ENCODE measurements at regions not wholly inside any gene's neighbourhood (a gene's known extent, or its start where the extent isn't known, plus 50 kb on each side); places are given as distances from the start of the nearest gene placed in this dataset.
A peak's percentile ranks its signal among the peaks of the same experiment; 100 is the strongest.

DNA sequence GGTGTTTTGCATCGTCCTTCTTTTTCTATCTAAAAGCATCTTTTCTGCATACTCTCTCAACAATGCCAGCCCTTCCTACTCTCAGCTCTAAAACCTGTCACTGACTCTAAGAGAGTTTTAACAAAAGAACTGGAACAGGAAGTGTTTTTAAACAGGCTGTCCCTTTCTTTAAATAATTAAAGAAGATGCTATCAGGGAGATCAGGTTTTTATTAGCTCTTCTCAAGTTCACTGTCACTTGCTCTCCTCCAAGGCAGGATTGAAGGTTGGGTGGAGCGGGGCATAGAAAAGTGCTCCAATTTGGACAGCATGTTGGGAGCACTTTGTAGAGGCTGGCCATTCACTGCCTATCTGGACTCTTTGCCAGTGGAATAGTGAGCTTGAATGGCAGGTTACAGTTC, 56.4 kb upstream of the BARX2 start:
- H3K9me3 ChIP-seq (ENCODE audit: low read depth, low read length, poor library complexity, severe bottlenecking), result no peaks in the 10 kb centered on the region
- peaks cover 56% of the 10 kb centered on the region for H3K4me1 ChIP-seq (ENCODE audit: insufficient read depth, low read length, poor library complexity, severe bottlenecking)
- TF ChIP-seq EZH2 (IDR thresholded peaks at IDR 0.05; ENCODE audit: borderline replicate concordance, low read depth, low read length, poor library complexity, severe bottlenecking), result no peak
- TF ChIP-seq, protein P1, sequence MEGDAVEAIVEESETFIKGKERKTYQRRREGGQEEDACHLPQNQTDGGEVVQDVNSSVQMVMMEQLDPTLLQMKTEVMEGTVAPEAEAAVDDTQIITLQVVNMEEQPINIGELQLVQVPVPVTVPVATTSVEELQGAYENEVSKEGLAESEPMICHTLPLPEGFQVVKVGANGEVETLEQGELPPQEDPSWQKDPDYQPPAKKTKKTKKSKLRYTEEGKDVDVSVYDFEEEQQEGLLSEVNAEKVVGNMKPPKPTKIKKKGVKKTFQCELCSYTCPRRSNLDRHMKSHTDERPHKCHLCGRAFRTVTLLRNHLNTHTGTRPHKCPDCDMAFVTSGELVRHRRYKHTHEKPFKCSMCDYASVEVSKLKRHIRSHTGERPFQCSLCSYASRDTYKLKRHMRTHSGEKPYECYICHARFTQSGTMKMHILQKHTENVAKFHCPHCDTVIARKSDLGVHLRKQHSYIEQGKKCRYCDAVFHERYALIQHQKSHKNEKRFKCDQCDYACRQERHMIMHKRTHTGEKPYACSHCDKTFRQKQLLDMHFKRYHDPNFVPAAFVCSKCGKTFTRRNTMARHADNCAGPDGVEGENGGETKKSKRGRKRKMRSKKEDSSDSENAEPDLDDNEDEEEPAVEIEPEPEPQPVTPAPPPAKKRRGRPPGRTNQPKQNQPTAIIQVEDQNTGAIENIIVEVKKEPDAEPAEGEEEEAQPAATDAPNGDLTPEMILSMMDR (conservative IDR thresholded peaks at IDR 0.05; ENCODE audit: low read depth, low read length), result no peak
- DNase-seq (ENCODE audit: low spot score), result peak; percentile 64
- intact Hi-C loops (cut with micrococcal nuclease; ENCODE audit: unreplicated experiment), result no loop called here
- no peaks in the 10 kb centered on the region for H3K27me3 ChIP-seq (replicated peaks; ENCODE audit: insufficient read depth, low read depth, low read length, poor library complexity)
- POLR2A ChIA-PET (ENCODE audit: low non-redundant PET), result no interaction called here
- H3K27ac ChIP-seq (ENCODE audit: low read depth, low read length, poor library complexity, severe bottlenecking), result peak overlapping the region; percentile 47
- H3K36me3 ChIP-seq (ENCODE audit: insufficient read depth, low read length, poor library complexity, severe bottlenecking), result no peaks in the 10 kb centered on the region
- peak overlapping the region; percentile 0 for H3K4me3 ChIP-seq (ENCODE audit: low read depth, low read length, poor library complexity, severe bottlenecking)
- CTCF ChIA-PET, result interaction anchor here (0.6 to 0.7 kb wide), 2 partner anchors 13 to 370 kb away, joined by 3 to 4 read pairs; no protein-coding TSS in a partner anchor
- BruUV-seq (replicated peaks), result no TSS peak

DNA sequence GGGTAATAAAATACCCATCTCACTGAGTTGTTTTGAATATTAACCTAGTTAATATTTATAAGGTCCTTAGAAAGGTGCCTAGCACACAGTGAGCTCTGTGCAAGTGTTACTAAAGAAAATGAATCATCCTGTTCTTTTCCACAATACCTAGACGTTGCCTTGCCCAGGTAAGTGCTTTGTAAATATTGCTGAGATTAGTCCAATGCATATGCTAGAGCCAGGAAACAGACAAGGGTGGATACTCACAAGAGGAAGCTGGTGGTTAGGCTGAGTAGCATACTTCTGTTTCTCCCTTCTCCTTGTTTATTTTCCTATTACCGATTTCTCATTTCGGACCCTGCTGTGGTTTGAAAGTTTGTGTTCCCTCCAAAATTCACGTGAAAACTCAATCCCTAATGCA, 58.1 kb upstream of the BARX2 start:
- intact Hi-C loops (cut with micrococcal nuclease; ENCODE audit: unreplicated experiment), result no loop called here
- Histone ChIP-seq H3K4me1 (ENCODE audit: insufficient read depth, low read length, poor library complexity, severe bottlenecking) (peaks cover 47% of the 10 kb centered on the region), H3K27me3 (replicated peaks; ENCODE audit: insufficient read depth, low read depth, low read length, poor library complexity) (no peaks in the 10 kb centered on the region), H3K9me3 (ENCODE audit: low read depth, low read length, poor library complexity, severe bottlenecking) (no peaks in the 10 kb centered on the region), H3K27ac (ENCODE audit: low read depth, low read length, poor library complexity, severe bottlenecking) (no peak overlapping the region), H3K4me3 (ENCODE audit: low read depth, low read length, poor library complexity, severe bottlenecking) (no peak overlapping the region), H3K36me3 (ENCODE audit: insufficient read depth, low read length, poor library complexity, severe bottlenecking) (no peaks in the 10 kb centered on the region)
- DNase-seq (ENCODE audit: low spot score), result no peak
- BruUV-seq (replicated peaks), result no TSS peak
- TF ChIP-seq, protein P1 (conservative IDR thresholded peaks at IDR 0.05; ENCODE audit: low read depth, low read length), result no peak
- TF ChIP-seq EZH2 (IDR thresholded peaks at IDR 0.05; ENCODE audit: borderline replicate concordance, low read depth, low read length, poor library complexity, severe bottlenecking), result no peak
- ChIA-PET CTCF (no interaction called here), POLR2A (ENCODE audit: low non-redundant PET) (interaction anchor here (0.5 to 0.6 kb wide), 2 partner anchors 226 to 334 kb away, joined by 7 to 9 read pairs; no protein-coding TSS in a partner anchor)

DNA sequence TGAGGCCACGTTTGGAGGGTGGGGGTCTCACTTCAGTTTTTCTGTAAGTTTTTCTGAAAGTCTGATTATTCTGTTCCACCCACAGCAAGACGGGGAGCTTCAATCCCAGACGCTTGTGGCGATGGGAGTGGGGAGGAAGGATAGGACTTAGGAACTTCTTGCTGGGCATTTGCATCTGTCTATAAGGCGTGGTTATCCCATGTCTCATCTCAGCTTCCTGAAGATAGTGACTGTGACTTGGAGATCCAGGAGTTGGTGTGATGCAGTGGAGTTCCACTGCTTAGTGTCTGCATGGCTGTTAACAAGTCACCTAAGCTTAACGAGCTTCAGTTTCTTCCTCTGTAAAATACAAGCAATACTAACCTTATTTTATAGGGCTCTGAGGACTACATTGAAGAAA, 58.9 kb upstream of the BARX2 start:
- no peaks in the 10 kb centered on the region for H3K27me3 ChIP-seq (replicated peaks; ENCODE audit: insufficient read depth, low read depth, low read length, poor library complexity)
- no peaks in the 10 kb centered on the region for H3K9me3 ChIP-seq (ENCODE audit: low read depth, low read length, poor library complexity, severe bottlenecking)
- no TSS peak for BruUV-seq (replicated peaks)
- H3K36me3 ChIP-seq (ENCODE audit: insufficient read depth, low read length, poor library complexity, severe bottlenecking), result no peaks in the 10 kb centered on the region
- TF ChIP-seq, protein P1 (conservative IDR thresholded peaks at IDR 0.05; ENCODE audit: low read depth, low read length), result no peak
- no peak for TF ChIP-seq EZH2 (IDR thresholded peaks at IDR 0.05; ENCODE audit: borderline replicate concordance, low read depth, low read length, poor library complexity, severe bottlenecking)
- no peak overlapping the region for H3K27ac ChIP-seq (ENCODE audit: low read depth, low read length, poor library complexity, severe bottlenecking)
- DNase-seq (ENCODE audit: low spot score), result no peak
- POLR2A ChIA-PET (ENCODE audit: low non-redundant PET), result interaction anchor here (0.5 kb wide), 1 partner anchor 227 kb away, joined by 7 read pairs; no protein-coding TSS in a partner anchor
- CTCF ChIA-PET, result no interaction called here
- peaks cover 40% of the 10 kb centered on the region for H3K4me1 ChIP-seq (ENCODE audit: insufficient read depth, low read length, poor library complexity, severe bottlenecking)
- intact Hi-C loops (cut with micrococcal nuclease; ENCODE audit: unreplicated experiment), result no loop called here
- no peak overlapping the region for H3K4me3 ChIP-seq (ENCODE audit: low read depth, low read length, poor library complexity, severe bottlenecking)

Measured in A673 (cell line).